ENCODE measurements at regions not wholly inside any gene's neighbourhood (a gene's known extent, or its start where the extent isn't known, plus 50 kb on each side); places are given as distances from the start of the nearest gene placed in this dataset.

DNA sequence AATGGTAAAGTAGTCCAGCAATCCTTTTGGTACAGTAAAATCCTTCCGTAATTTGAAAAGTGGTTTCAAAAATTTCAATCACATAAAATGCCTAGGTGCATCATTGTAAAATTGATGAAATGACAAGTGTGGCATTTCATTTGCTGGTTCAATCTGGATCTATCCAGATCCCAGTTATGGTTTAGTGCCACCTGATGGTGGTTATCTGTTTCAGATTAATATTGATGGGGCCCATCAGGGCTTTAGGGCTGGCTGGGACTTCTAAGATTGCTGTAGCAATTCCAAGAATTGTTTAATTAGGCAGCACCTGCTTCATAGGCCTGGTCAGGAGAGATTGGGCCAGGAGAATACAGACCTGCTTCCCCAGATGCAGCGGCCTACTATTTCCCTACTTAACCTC lies 55.5 kb upstream of the PIK3C3 start:
- H3K27me3 ChIP-seq (ENCODE audit: control insufficient read depth in 2 of 2, insufficient read depth in 2 of 2, low read length in 2 of 2) = peaks cover 0 to 4% of the 10 kb centered on the region in 2 experiments
- H3K36me3 ChIP-seq (ENCODE audit: control insufficient read depth in 2 of 2, extremely low read depth in 1 of 2, insufficient read depth in 2 of 2, low read length in 2 of 2) = no peaks in the 10 kb centered on the region
- no peak overlapping the region for H3K27ac ChIP-seq (ENCODE audit: insufficient read depth, low read depth, low read length)
- no peaks in the 10 kb centered on the region for H3K9me1 ChIP-seq (replicated peaks; ENCODE audit: control insufficient read depth, extremely low read depth, insufficient read depth, low read length)
- H4K20me1 ChIP-seq (replicated peaks; ENCODE audit: control insufficient read depth, extremely low read depth, insufficient read depth, low read length) = no peaks in the 10 kb centered on the region
- TF ChIP-seq EZH2 (IDR thresholded peaks at IDR 0.05; ENCODE audit: borderline replicate concordance, low read depth, low read length, severe bottlenecking) (no peak), GATA2 (IDR thresholded peaks at IDR 0.05; ENCODE audit: insufficient read depth, insufficient read length, low read depth, low read length) (no peak), FOS (IDR thresholded peaks at IDR 0.05; ENCODE audit: borderline replicate concordance, insufficient read depth, low read length) (no peak), POLR2A (IDR thresholded peaks at IDR 0.05; ENCODE audit: low read depth, low read length) (no peak), JUN (IDR thresholded peaks at IDR 0.05; ENCODE audit: borderline replicate concordance, insufficient read depth, insufficient read length, low read depth) (no peak), MYC (IDR thresholded peaks at IDR 0.05; ENCODE audit: low read depth, low read length) (no peak), POLR2AphosphoS5 (IDR thresholded peaks at IDR 0.05; ENCODE audit: insufficient read depth, low read depth, low read length) (no peak)
- TF ChIP-seq, protein P1, sequence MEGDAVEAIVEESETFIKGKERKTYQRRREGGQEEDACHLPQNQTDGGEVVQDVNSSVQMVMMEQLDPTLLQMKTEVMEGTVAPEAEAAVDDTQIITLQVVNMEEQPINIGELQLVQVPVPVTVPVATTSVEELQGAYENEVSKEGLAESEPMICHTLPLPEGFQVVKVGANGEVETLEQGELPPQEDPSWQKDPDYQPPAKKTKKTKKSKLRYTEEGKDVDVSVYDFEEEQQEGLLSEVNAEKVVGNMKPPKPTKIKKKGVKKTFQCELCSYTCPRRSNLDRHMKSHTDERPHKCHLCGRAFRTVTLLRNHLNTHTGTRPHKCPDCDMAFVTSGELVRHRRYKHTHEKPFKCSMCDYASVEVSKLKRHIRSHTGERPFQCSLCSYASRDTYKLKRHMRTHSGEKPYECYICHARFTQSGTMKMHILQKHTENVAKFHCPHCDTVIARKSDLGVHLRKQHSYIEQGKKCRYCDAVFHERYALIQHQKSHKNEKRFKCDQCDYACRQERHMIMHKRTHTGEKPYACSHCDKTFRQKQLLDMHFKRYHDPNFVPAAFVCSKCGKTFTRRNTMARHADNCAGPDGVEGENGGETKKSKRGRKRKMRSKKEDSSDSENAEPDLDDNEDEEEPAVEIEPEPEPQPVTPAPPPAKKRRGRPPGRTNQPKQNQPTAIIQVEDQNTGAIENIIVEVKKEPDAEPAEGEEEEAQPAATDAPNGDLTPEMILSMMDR (IDR thresholded peaks at IDR 0.05; ENCODE audit: extremely low read depth in 1 of 2, insufficient read depth in 1 of 2, low read depth in 1 of 2, low read length in 2 of 2) = no peak
- H3K79me2 ChIP-seq (ENCODE audit: control insufficient read depth, insufficient read depth, low read length) = no peaks in the 10 kb centered on the region
- no TSS peak for BruUV-seq (replicated peaks)
- H3K9ac ChIP-seq (replicated peaks; ENCODE audit: extremely low read depth, insufficient read depth, low read length) = no peak overlapping the region
- no peak for DNase-seq (ENCODE audit: low read depth, low spot score)
- FAIRE-seq = no peak
- no peaks in the 10 kb centered on the region for H3K4me1 ChIP-seq (ENCODE audit: control insufficient read depth, extremely low read depth, insufficient read depth, low read length)
- no peak overlapping the region for H3K4me3 ChIP-seq (replicated peaks in 1 of 3; ENCODE audit: insufficient read depth in 1 of 3, low read depth in 1 of 3, low read length in 3 of 3)
- no peak overlapping the region for H2AFZ ChIP-seq (ENCODE audit: low read depth, low read length)
- ChIA-PET CTCF (interaction anchor here (1.5 kb wide), 1 partner anchor 9 kb away, joined by 5 read pairs; no protein-coding TSS in a partner anchor), POLR2A (no interaction called here)
- no peak overlapping the region for H3K4me2 ChIP-seq (ENCODE audit: insufficient read depth, low read length)
- dilution Hi-C loops (cut with MboI; ENCODE audit: extremely low pct_ligation_motif_present, low sequenced_read_pairs) = no loop called here
- intact Hi-C loops (cut with micrococcal nuclease) = no loop called here
- no peaks in the 10 kb centered on the region for H3K9me3 ChIP-seq (replicated peaks; ENCODE audit: control insufficient read depth, insufficient read depth, low read length)

Data from endothelial cell of umbilical vein (primary cell).